Liver (tissue), 3 donors: ENCODE measurements at regions not wholly inside any gene's neighbourhood (a gene's known extent, or its start where the extent isn't known, plus 50 kb on each side); places are given as distances from the start of the nearest gene placed in this dataset.

Source experiments
- FOXA1 ChIP-seq: IDR thresholded peaks from 2 replicates; pipeline ENCODE4 v1.6.1; 2016; ENCODE audit warnings: antibody characterized with exemption
- RAD21 ChIP-seq, 2 donors: IDR thresholded peaks; 2 replicates each; pipeline ENCODE4 v1.6.1; 2016; ENCODE audit warnings: antibody characterized with exemption in 2 of 2, mild to moderate bottlenecking in 2 of 2
- TF ChIP-seq, protein P1 (sequence below): fragments of 150-350 bp; IDR thresholded peaks from 2 replicates; pipeline ENCODE4 v1.5.1; 2017; ENCODE audit warnings: improper control_type of control experiment, low read depth, low read length; ENCODE audit not compliant: missing input control
- TF ChIP-seq, protein P2 (sequence below): IDR thresholded peaks from 2 replicates; pipeline ENCODE4 v1.6.1; 2016; ENCODE audit warnings: antibody characterized with exemption, mild to moderate bottlenecking
- donor health status: healthy.
- donor health status: healthy.

DNA sequence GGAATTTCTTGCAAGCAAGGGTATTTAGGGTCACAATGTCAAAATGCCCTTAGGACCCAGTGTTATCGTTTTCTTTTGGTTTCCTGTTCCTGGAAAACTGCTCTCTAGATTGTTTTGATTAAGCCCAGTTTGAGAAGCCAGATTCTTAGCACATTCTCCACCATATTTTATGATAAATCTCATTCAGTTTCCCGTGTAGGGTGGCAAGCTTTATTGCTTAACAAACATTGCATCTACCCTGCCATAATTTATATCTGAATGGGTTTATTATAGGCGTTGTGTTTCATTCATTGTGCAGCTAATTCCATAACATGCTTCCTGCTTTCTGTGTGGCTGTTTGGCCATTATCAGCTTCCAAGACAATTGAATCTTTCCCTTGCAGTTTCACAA lies 389.1 kb upstream of the DYNLRB2 start:
- TF ChIP-seq, protein P1, sequence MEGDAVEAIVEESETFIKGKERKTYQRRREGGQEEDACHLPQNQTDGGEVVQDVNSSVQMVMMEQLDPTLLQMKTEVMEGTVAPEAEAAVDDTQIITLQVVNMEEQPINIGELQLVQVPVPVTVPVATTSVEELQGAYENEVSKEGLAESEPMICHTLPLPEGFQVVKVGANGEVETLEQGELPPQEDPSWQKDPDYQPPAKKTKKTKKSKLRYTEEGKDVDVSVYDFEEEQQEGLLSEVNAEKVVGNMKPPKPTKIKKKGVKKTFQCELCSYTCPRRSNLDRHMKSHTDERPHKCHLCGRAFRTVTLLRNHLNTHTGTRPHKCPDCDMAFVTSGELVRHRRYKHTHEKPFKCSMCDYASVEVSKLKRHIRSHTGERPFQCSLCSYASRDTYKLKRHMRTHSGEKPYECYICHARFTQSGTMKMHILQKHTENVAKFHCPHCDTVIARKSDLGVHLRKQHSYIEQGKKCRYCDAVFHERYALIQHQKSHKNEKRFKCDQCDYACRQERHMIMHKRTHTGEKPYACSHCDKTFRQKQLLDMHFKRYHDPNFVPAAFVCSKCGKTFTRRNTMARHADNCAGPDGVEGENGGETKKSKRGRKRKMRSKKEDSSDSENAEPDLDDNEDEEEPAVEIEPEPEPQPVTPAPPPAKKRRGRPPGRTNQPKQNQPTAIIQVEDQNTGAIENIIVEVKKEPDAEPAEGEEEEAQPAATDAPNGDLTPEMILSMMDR = no peak
- TF ChIP-seq RAD21 (IDR thresholded peaks at IDR 0.05) = no peak
- no peak for TF ChIP-seq FOXA1
- TF ChIP-seq, protein P2, sequence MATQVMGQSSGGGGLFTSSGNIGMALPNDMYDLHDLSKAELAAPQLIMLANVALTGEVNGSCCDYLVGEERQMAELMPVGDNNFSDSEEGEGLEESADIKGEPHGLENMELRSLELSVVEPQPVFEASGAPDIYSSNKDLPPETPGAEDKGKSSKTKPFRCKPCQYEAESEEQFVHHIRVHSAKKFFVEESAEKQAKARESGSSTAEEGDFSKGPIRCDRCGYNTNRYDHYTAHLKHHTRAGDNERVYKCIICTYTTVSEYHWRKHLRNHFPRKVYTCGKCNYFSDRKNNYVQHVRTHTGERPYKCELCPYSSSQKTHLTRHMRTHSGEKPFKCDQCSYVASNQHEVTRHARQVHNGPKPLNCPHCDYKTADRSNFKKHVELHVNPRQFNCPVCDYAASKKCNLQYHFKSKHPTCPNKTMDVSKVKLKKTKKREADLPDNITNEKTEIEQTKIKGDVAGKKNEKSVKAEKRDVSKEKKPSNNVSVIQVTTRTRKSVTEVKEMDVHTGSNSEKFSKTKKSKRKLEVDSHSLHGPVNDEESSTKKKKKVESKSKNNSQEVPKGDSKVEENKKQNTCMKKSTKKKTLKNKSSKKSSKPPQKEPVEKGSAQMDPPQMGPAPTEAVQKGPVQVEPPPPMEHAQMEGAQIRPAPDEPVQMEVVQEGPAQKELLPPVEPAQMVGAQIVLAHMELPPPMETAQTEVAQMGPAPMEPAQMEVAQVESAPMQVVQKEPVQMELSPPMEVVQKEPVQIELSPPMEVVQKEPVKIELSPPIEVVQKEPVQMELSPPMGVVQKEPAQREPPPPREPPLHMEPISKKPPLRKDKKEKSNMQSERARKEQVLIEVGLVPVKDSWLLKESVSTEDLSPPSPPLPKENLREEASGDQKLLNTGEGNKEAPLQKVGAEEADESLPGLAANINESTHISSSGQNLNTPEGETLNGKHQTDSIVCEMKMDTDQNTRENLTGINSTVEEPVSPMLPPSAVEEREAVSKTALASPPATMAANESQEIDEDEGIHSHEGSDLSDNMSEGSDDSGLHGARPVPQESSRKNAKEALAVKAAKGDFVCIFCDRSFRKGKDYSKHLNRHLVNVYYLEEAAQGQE = no peak
